Neural cell (in vitro differentiated cells): ENCODE measurements at regions not wholly inside any gene's neighbourhood (a gene's known extent, or its start where the extent isn't known, plus 50 kb on each side); places are given as distances from the start of the nearest gene placed in this dataset.

ENCODE experiments used
- H2AFZ ChIP-seq: fragments of 200-600, 300-800 bp; sonication (generic), shearing (Covaris generic); 2 replicates; pipeline ENCODE4 v1.6.0; 2014; ENCODE audit warnings: low read depth, mild to moderate bottlenecking, antibody characterized with exemption, low read length, moderate library complexity
- H3F3A ChIP-seq: fragments of 200-600 bp; shearing (Covaris generic); 2 replicates; pipeline ENCODE4 v1.6.1; 2016; ENCODE audit warnings: mild to moderate bottlenecking, moderate library complexity, mixed read lengths, antibody characterized with exemption, low read length; ENCODE audit not compliant: insufficient read depth, poor library complexity, severe bottlenecking
- H3K27ac ChIP-seq: fragments of 200-600, 300-800 bp; sonication (generic), shearing (Covaris generic); 2 replicates; pipeline ENCODE4 v1.5.1; 2014; ENCODE audit warnings: mild to moderate bottlenecking, low read length, moderate library complexity
- H3K27me3 ChIP-seq: fragments of 300-800, 200-600 bp; sonication (generic), shearing (Covaris generic); 2 replicates; pipeline ENCODE4 v1.6.0; 2014; ENCODE audit warnings: mild to moderate bottlenecking, low read depth, low read length, moderate library complexity; ENCODE audit not compliant: insufficient read depth
- H3K36me3 ChIP-seq: fragments of 300-800, 200-600 bp; sonication (generic), shearing (Covaris generic); 2 replicates; pipeline ENCODE4 v1.5.1; 2014; ENCODE audit warnings: mild to moderate bottlenecking, antibody characterized with exemption, low read length, moderate library complexity; ENCODE audit not compliant: insufficient read depth
- H3K4me2 ChIP-seq: fragments of 300-800, 200-600 bp; sonication (generic), shearing (Covaris generic); 2 replicates; pipeline ENCODE4 v1.6.0; 2014; ENCODE audit warnings: mild to moderate bottlenecking, low read length
- H3K4me3 ChIP-seq: fragments of 300-800, 200-600 bp; sonication (generic), shearing (Covaris generic); 2 replicates; pipeline ENCODE4 v1.5.1; 2014; ENCODE audit warnings: mild to moderate bottlenecking, low read length, moderate library complexity
- H3K79me2 ChIP-seq: fragments of 200-600 bp; shearing (Covaris generic); replicated peaks from 2 replicates; pipeline ENCODE4 v1.6.0; 2014; ENCODE audit warnings: mild to moderate bottlenecking, low read length, moderate library complexity; ENCODE audit not compliant: insufficient read depth
- H3K9ac ChIP-seq: fragments of 300-800, 200-600 bp; sonication (generic), shearing (Covaris generic); 2 replicates; pipeline ENCODE4 v1.6.1; 2016; ENCODE audit warnings: mild to moderate bottlenecking, low read length, mixed read lengths
- H3K9me2 ChIP-seq: fragments of 200-600 bp; shearing (Covaris generic); 2 replicates; pipeline ENCODE4 v1.6.1; 2016; ENCODE audit warnings: mild to moderate bottlenecking, low read length, mixed read lengths; ENCODE audit not compliant: insufficient read depth
- H3K9me3 ChIP-seq: fragments of 200-600, 300-800 bp; sonication (generic), shearing (Covaris generic); 2 replicates; pipeline ENCODE4 v1.6.1; 2016; ENCODE audit warnings: mild to moderate bottlenecking, mixed run types, low read length, moderate library complexity, mixed read lengths
- H4K20me1 ChIP-seq: fragments of 200-600 bp; shearing (Covaris generic); 2 replicates; pipeline ENCODE4 v1.6.1; 2016; ENCODE audit warnings: mild to moderate bottlenecking, mixed run types; ENCODE audit not compliant: insufficient read depth
- CTCF ChIP-seq: fragments of 450-650 bp; IDR thresholded peaks from 2 replicates; pipeline ENCODE4 v1.5.1; 2014; ENCODE audit warnings: antibody characterized with exemption, mild to moderate bottlenecking, moderate library complexity; ENCODE audit not compliant: poor library complexity, severe bottlenecking
- EP300 ChIP-seq: fragments of 450-650 bp; conservative IDR thresholded peaks from 2 replicates; pipeline ENCODE4 v1.6.1; 2014; ENCODE audit warnings: antibody characterized with exemption, mild to moderate bottlenecking, moderate library complexity; ENCODE audit not compliant: poor library complexity, severe bottlenecking
- EZH2 ChIP-seq: fragments of 200-600, 300-800 bp; shearing (Covaris generic), sonication (generic); IDR thresholded peaks from 2 replicates; pipeline ENCODE4 v1.6.1; 2014; ENCODE audit warnings: antibody characterized with exemption, low read length, borderline replicate concordance, mild to moderate bottlenecking; ENCODE audit not compliant: insufficient read depth, poor library complexity, severe bottlenecking
- MXI1 ChIP-seq: fragments of 450-650 bp; conservative IDR thresholded peaks from 2 replicates; pipeline ENCODE4 v1.6.1; 2014; ENCODE audit warnings: antibody characterized with exemption, mild to moderate bottlenecking; ENCODE audit not compliant: poor library complexity, severe bottlenecking
- POLR2AphosphoS5 ChIP-seq: IDR thresholded peaks from 2 replicates; pipeline ENCODE4 v1.6.1; 2012
- REST ChIP-seq: IDR thresholded peaks from 2 replicates; pipeline ENCODE4 v1.6.1; 2012; ENCODE audit warnings: borderline replicate concordance
- SMC3 ChIP-seq: fragments of 450-650 bp; conservative IDR thresholded peaks from 2 replicates; pipeline ENCODE4 v1.6.1; 2014; ENCODE audit warnings: antibody characterized with exemption, mild to moderate bottlenecking, moderate library complexity; ENCODE audit not compliant: poor library complexity
- TAF1 ChIP-seq: IDR thresholded peaks from 2 replicates; pipeline ENCODE4 v1.6.1; 2012; ENCODE audit warnings: low read depth

DNA sequence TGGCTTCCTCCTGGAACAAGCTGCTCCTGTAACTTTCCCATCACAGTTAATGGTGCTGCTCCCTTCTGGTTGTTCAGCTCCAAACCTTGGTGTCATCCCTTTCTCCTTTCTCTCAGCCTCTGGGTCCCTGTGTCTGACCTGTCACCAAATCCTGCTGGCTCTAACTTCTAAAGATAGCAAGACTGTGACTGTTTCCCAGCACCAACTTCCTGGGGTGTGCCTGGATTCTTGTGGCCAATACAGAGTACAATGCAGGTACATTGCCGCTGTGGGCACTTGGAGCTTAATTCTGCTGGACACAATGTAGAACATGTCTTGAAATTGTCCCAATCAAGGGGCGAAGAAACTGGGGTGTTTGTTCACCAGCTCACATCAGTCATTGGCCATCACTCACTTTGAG, 156.7 kb upstream of the CSF3R start:
- TF ChIP-seq SMC3, result no peak
- no peak for TF ChIP-seq CTCF
- no peak for TF ChIP-seq TAF1
- no peak overlapping the region for H3K4me3 ChIP-seq
- H3K4me2 ChIP-seq, result no peak overlapping the region
- no peaks in the 10 kb centered on the region for H3K79me2 ChIP-seq
- no peaks in the 10 kb centered on the region for H3K9me2 ChIP-seq
- H2AFZ ChIP-seq, result no peak overlapping the region
- H3K27me3 ChIP-seq, result no peaks in the 10 kb centered on the region
- no peaks in the 10 kb centered on the region for H3K9me3 ChIP-seq
- H3F3A ChIP-seq, result no peaks in the 10 kb centered on the region
- H3K9ac ChIP-seq, result no peak overlapping the region
- no peaks in the 10 kb centered on the region for H3K36me3 ChIP-seq
- no peak overlapping the region for H3K27ac ChIP-seq
- H4K20me1 ChIP-seq, result no peaks in the 10 kb centered on the region

DNA sequence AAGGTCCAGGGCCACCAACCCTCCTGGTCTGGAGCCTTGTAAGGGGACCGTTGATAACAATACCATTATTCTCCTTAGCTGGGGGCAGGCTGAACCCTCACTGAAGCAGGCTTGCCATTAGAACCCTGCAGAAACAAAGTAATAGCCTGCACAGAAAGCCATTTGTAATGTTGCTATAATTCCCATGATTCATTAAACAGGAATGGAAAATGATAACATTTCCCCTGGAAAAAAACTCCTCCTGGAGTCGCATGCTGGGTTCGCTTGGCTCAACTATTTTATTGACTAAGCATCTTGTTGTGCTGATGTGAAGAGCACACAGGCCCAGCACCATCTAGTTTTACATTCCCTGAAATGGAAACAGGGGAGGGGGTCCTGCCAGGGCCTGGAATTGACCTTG, 155.6 kb upstream of the CSF3R start:
- H3K9ac ChIP-seq, result no peak overlapping the region

GRCh38 chr1:36636206-36636605, 153.5 kb upstream of the CSF3R start:
- no peak overlapping the region for H3K9ac ChIP-seq
- H3K4me3 ChIP-seq, result no peak overlapping the region
- H3F3A ChIP-seq, result no peaks in the 10 kb centered on the region
- no peaks in the 10 kb centered on the region for H3K9me2 ChIP-seq
- no peaks in the 10 kb centered on the region for H3K36me3 ChIP-seq
- H3K79me2 ChIP-seq, result no peaks in the 10 kb centered on the region
- no peaks in the 10 kb centered on the region for H3K27me3 ChIP-seq
- no peak overlapping the region for H3K4me2 ChIP-seq
- H2AFZ ChIP-seq, result no peak overlapping the region
- no peaks in the 10 kb centered on the region for H4K20me1 ChIP-seq
- H3K9me3 ChIP-seq, result no peaks in the 10 kb centered on the region
- no peak overlapping the region for H3K27ac ChIP-seq
- TF ChIP-seq MXI1 (no peak), SMC3 (no peak), EZH2 (no peak), REST (no peak), POLR2AphosphoS5 (no peak), EP300 (no peak), TAF1 (no peak)

More for the DNA sequence above, 155.6 kb upstream of the CSF3R start:
- Histone ChIP-seq H3K9me2 (no peaks in the 10 kb centered on the region), H4K20me1 (no peaks in the 10 kb centered on the region), H3K79me2 (no peaks in the 10 kb centered on the region), H3K36me3 (no peaks in the 10 kb centered on the region), H3F3A (no peaks in the 10 kb centered on the region), H3K4me2 (no peak overlapping the region), H3K9me3 (no peaks in the 10 kb centered on the region), H3K27ac (no peak overlapping the region), H3K4me3 (no peak overlapping the region), H3K27me3 (no peaks in the 10 kb centered on the region), H2AFZ (no peak overlapping the region)
- no peak for TF ChIP-seq REST
- TF ChIP-seq EZH2, result no peak
- TF ChIP-seq TAF1, result no peak
- no peak for TF ChIP-seq POLR2AphosphoS5
